Tibial artery (tissue), 4 donors: ENCODE measurements at regions not wholly inside any gene's neighbourhood (a gene's known extent, or its start where the extent isn't known, plus 50 kb on each side); places are given as distances from the start of the nearest gene placed in this dataset.

Experiments used
- DNase-seq, 2 donors: peaks; one replicate each; pipeline ENCODE4 v3.0.0-alpha.2; 2019
- H3K27ac ChIP-seq, 2 donors: fragments of 200-600 bp; sonication (generic) in 1 of 2; 1 replicate in 1 of 2; 2 replicates in 1 of 2; pipeline ENCODE4 v1.5.1; 2018 to 2019; ENCODE audit warnings: mild to moderate bottlenecking in 1 of 2
- H3K27me3 ChIP-seq, 2 donors: fragments of 200-600 bp; sonication (generic) in 1 of 2; one replicate each; pipeline versions ENCODE4 v1.5.1 to v1.6.0; 2016 to 2019
- H3K36me3 ChIP-seq, 3 donors: fragments of 200-600 bp; sonication (generic) in 2 of 3; one replicate each; pipeline ENCODE4 v1.5.1; 2016 to 2019; ENCODE audit warnings: mild to moderate bottlenecking in 2 of 3
- H3K4me1 ChIP-seq, 4 donors: fragments of 200-600 bp; sonication (generic) in 2 of 4; 1 replicate in 3 of 4; 2 replicates in 1 of 4; pipeline ENCODE4 v1.5.1; 2016 to 2019
- H3K4me3 ChIP-seq, 2 donors: fragments of 200-600 bp; sonication (generic) in 1 of 2; 1 replicate in 1 of 2; 2 replicates in 1 of 2; pipeline ENCODE4 v1.5.1; 2018 to 2019; ENCODE audit warnings: mild to moderate bottlenecking in 2 of 2
- H3K9me3 ChIP-seq, 3 donors: fragments of 200-600 bp; sonication (generic) in 1 of 3; one replicate each; pipeline ENCODE4 v1.5.1; 2016 to 2019
- CTCF ChIP-seq, 2 experiments: fragments of 200-600 bp in 1 of 2; fragments of 450-650 bp in 1 of 2; IDR thresholded peaks; one replicate each; pipeline ENCODE4 v1.5.1; 2017 to 2019; ENCODE audit warnings: antibody characterized with exemption in 2 of 2, mild to moderate bottlenecking in 1 of 2, moderate library complexity in 1 of 2
- intact Hi-C: fragments of 100-400 bp; cut with DNase I; formaldehyde crosslinking; loops from one replicate; pipeline ENCODE4 v1.15.0; 2023; ENCODE audit warnings: low total_unique reads

- peaks cover 0 to 17% (median 9%) of the 10 kb centered on the region in 4 donors for H3K4me1 ChIP-seq
- intact Hi-C loops: no loop called here
- no peaks in the 10 kb centered on the region for H3K27me3 ChIP-seq
- H3K27ac ChIP-seq: no peak overlapping the region
- DNase-seq: no peak
- no peak for TF ChIP-seq CTCF (IDR thresholded peaks at IDR 0.05)
- no peaks in the 10 kb centered on the region for H3K9me3 ChIP-seq
- H3K4me3 ChIP-seq: no peak overlapping the region
- H3K36me3 ChIP-seq: no peaks in the 10 kb centered on the region
Observed at GRCh38 chr12:92089559-92089958, 56.1 kb downstream of the BTG1 start.

GRCh38 chr12:92088805-92089204 lies 56.8 kb downstream of the BTG1 start:
- intact Hi-C loops: no loop called here
- no peaks in the 10 kb centered on the region for H3K27me3 ChIP-seq
- H3K4me3 ChIP-seq: no peak overlapping the region
- peaks cover 0 to 14% (median 8%) of the 10 kb centered on the region in 4 donors for H3K4me1 ChIP-seq
- no peak overlapping the region for H3K27ac ChIP-seq
- H3K9me3 ChIP-seq: no peaks in the 10 kb centered on the region
- H3K36me3 ChIP-seq: no peaks in the 10 kb centered on the region
- no peak for DNase-seq
- TF ChIP-seq CTCF (IDR thresholded peaks at IDR 0.05): no peak

GRCh38 chr12:92085736-92086040 lies 60.0 kb downstream of the BTG1 start:
- no peak for DNase-seq
- Histone ChIP-seq H3K4me1 (peaks cover 0 to 14% (median 8%) of the 10 kb centered on the region in 4 donors), H3K9me3 (no peaks in the 10 kb centered on the region), H3K27ac (no peak overlapping the region), H3K36me3 (no peaks in the 10 kb centered on the region), H3K27me3 (no peaks in the 10 kb centered on the region), H3K4me3 (no peak overlapping the region)
- intact Hi-C loops: no loop called here
- no peak for TF ChIP-seq CTCF (IDR thresholded peaks at IDR 0.05)

GRCh38 chr12:92085040-92085735 lies 60.5 kb downstream of the BTG1 start:
- TF ChIP-seq CTCF (IDR thresholded peaks at IDR 0.05): no peak
- intact Hi-C loops: no loop called here
- DNase-seq: no peak
- H3K27me3 ChIP-seq: no peaks in the 10 kb centered on the region
- no peaks in the 10 kb centered on the region for H3K36me3 ChIP-seq
- peaks cover 0 to 14% (median 7%) of the 10 kb centered on the region in 4 donors for H3K4me1 ChIP-seq
- H3K27ac ChIP-seq: no peak overlapping the region
- H3K4me3 ChIP-seq: no peak overlapping the region
- no peaks in the 10 kb centered on the region for H3K9me3 ChIP-seq

GRCh38 chr12:92080911-92081285 lies 64.7 kb downstream of the BTG1 start:
- Histone ChIP-seq H3K4me3 (no peak overlapping the region), H3K36me3 (no peaks in the 10 kb centered on the region), H3K27ac (no peak overlapping the region), H3K9me3 (no peaks in the 10 kb centered on the region), H3K27me3 (no peaks in the 10 kb centered on the region), H3K4me1 (peaks cover 0 to 24% (median 2%) of the 10 kb centered on the region in 4 donors)
- TF ChIP-seq CTCF (IDR thresholded peaks at IDR 0.05): no peak
- intact Hi-C loops: no loop called here
- DNase-seq: no peak

GRCh38 chr12:92079054-92079385 lies 66.6 kb downstream of the BTG1 start:
- peaks cover 0 to 31% (median 5%) of the 10 kb centered on the region in 4 donors for H3K4me1 ChIP-seq
- intact Hi-C loops: no loop called here
- peak overlapping the region in 1 of 2 donors; percentile 49 for H3K27ac ChIP-seq

More at GRCh38 chr12:92079054-92079385, 66.6 kb downstream of the BTG1 start:
- TF ChIP-seq CTCF (IDR thresholded peaks at IDR 0.05): no peak
- Histone ChIP-seq H3K4me3 (no peak overlapping the region), H3K36me3 (no peaks in the 10 kb centered on the region), H3K27me3 (no peaks in the 10 kb centered on the region), H3K9me3 (no peaks in the 10 kb centered on the region)
- DNase-seq: no peak
